ENCODE measurements at regions not wholly inside any gene's neighbourhood (a gene's known extent, or its start where the extent isn't known, plus 50 kb on each side); places are given as distances from the start of the nearest gene placed in this dataset.
A peak's percentile ranks its signal among the peaks of the same experiment; 100 is the strongest.
"Not testable (repeated sequence)": the region's sequence is repeated elsewhere in the genome, so short reads cannot be mapped to it uniquely, and the experiment has no call there.

- not testable (repeated sequence) for DNase-seq
Observed at GRCh38 chr2:111291566-111291965, 170.9 kb downstream of the BCL2L11 start.

- DNase-seq, result not testable (repeated sequence)
Observed at GRCh38 chr2:111292232-111292968, 171.7 kb downstream of the BCL2L11 start.

GRCh38 chr2:111294699-111295098 is 174.0 kb downstream of the BCL2L11 start:
- not testable (repeated sequence) for DNase-seq

- not testable (repeated sequence) for DNase-seq
Observed at GRCh38 chr2:111296122-111296804, 175.5 kb downstream of the BCL2L11 start.

GRCh38 chr2:111297128-111297527 is 176.4 kb downstream of the BCL2L11 start:
- DNase-seq, result not testable (repeated sequence)

- DNase-seq, result not testable (repeated sequence)
Observed at GRCh38 chr2:111298927-111299326, 178.2 kb downstream of the BCL2L11 start.

- not testable (repeated sequence) for DNase-seq
Observed at GRCh38 chr2:111299635-111300034, 178.9 kb downstream of the BCL2L11 start.

GRCh38 chr2:111301677-111302076 is 181.0 kb downstream of the BCL2L11 start:
- DNase-seq, result not testable (repeated sequence)

GRCh38 chr2:111302397-111303218 is 181.9 kb downstream of the BCL2L11 start:
- DNase-seq, result not testable (repeated sequence)

GRCh38 chr2:111307302-111307701 is 186.6 kb downstream of the BCL2L11 start:
- DNase-seq, result not testable (repeated sequence)

- not testable (repeated sequence) for DNase-seq
Observed at GRCh38 chr2:111309231-111310075, 188.7 kb downstream of the BCL2L11 start.

- DNase-seq, result not testable (repeated sequence)
Observed at GRCh38 chr2:111310395-111310794, 189.7 kb downstream of the BCL2L11 start.

- not testable (repeated sequence) for DNase-seq
Observed at GRCh38 chr2:111311568-111311967, 190.9 kb downstream of the BCL2L11 start.

GRCh38 chr2:111312897-111313607 is 192.3 kb downstream of the BCL2L11 start:
- DNase-seq, result peak; percentile 83

- peak; percentile 3 for DNase-seq
Observed at GRCh38 chr2:111313711-111314110, 193.0 kb downstream of the BCL2L11 start.

- DNase-seq, result not testable (repeated sequence)
Observed at GRCh38 chr2:111315188-111315917, 194.6 kb downstream of the BCL2L11 start.

- not testable (repeated sequence) for DNase-seq
Observed at GRCh38 chr2:111316221-111316741, 195.6 kb downstream of the BCL2L11 start.

- not testable (repeated sequence) for DNase-seq
Observed at GRCh38 chr2:111316881-111317549, 196.3 kb downstream of the BCL2L11 start.

- DNase-seq, result not testable (repeated sequence)
Observed at GRCh38 chr2:111319552-111319951, 198.8 kb downstream of the BCL2L11 start.

- not testable (repeated sequence) for DNase-seq
Observed at GRCh38 chr2:111320264-111320663, 199.6 kb downstream of the BCL2L11 start.

Measured in fibroblast of skin of back (primary cell).